ENCODE measurements at regions not wholly inside any gene's neighbourhood (a gene's known extent, or its start where the extent isn't known, plus 50 kb on each side); places are given as distances from the start of the nearest gene placed in this dataset.
"Not testable (repeated sequence)": the region's sequence is repeated elsewhere in the genome, so short reads cannot be mapped to it uniquely, and the experiment has no call there.

DNA sequence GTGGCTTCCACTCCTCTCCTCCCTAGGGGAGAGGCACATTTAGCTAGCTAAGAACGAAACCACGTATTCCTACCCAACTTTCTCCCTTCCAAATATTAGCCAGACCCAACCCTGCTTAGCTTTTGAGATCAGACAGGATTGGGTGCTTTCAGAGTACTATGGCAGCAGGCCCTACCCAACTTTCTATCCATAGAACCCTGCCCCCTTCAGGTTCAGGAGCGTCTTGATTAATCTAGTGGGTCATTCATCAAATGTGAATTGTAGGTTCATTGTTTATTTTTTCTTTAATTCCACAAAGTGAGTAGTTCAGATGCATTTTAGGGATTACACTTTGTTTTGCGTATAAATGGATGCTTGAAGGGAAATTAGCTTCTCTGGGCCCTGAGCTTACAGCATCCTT, 188.3 kb downstream of the MIB1 start:
- no peak for DNase-seq (ENCODE audit: low read depth)

DNA sequence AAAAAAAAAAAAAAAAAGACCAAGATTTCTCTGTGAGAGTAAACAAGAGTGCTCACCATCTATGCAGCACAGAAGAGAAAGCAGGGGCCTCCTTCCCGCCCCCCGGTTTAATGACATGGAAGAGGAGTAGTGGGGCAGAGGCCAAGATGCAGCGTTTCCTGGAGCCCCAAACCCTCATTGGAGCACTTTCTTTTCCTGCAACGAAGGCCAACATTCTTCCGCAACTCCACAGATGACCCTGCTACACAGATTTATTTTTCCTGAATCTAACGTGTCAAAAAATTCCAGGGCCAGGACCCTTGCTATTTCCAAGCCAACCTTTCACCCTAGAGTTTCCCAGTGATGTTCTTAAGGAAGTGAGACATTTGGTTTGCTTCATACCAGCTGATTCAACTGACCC, 189.6 kb downstream of the MIB1 start:
- DNase-seq (ENCODE audit: low read depth), result no peak

DNA sequence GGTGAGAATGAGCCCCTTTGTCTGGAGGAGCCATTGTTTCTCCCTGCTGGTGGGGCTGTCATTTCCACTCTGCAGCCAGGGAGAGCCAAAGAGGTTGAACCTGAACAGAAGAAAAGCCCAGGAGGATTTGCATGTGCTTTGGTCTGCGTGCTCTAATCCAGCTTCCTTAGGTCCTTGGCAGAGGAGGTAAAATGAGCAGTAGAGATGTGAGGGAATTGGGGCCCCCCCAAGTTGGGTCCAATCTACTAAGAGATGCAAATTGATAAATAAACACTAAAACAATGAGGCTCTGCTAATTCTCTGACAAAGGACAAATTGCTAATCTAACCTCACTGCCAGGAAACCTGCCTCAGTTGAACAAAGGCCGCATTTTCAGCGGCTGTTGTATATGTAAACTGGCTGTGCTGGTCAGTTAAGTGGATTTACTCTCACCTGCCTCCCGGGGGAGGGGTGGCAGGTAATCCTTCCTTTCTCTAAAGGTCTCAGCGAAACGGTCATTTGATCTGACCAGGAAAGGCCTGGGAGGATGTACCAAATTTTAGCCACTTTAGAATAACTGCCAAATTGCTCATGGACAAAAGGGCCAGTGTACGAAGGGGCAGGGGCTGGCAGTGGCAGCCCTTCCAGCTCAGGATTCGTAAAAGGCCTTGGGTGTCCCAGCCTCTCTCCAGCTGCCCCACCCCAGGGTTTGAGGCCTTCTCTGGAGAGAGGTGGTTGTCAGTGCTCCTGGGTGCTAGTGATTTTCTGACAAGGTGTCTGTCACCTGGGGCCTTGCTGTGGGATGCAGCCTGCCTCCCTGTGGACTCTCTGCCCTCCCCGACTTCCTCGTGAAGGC, 193.6 kb downstream of the MIB1 start:
- DNase-seq (ENCODE audit: low read depth), result no peak

DNA sequence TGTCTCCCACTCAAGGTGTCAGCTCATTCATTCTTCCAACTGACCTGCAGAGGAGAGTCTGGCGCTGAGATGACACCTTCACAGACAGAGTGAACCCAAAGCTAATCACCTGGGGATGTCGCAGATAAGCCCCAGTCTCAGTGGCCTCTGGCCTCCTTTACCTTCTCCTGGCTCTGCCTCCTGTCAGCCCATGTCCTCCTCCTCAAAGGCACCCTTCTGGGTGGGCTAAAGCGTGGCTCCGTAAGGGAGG, 194.1 kb downstream of the MIB1 start:
- no peak for DNase-seq (ENCODE audit: low read depth)

DNA sequence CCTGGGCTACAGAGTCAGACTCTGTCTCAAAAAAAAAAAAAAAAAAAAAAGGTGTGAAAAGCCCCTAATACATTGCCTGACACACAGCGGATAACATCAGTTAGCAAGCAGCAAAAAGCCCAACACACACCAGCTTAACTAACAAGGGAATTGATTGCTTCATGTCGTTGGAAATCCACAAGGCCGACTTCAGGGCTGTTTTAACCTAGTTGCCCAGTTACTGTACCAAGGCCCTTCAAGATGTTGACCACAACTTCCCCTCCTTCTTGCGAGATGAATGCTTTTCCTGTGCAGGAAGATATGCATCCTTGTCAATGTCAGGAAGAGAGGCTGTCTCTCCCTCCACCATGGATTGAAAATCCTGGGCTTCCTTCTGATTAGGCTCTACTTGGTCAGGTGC, 202.9 kb downstream of the MIB1 start:
- no peak for DNase-seq (ENCODE audit: low read depth)

DNA sequence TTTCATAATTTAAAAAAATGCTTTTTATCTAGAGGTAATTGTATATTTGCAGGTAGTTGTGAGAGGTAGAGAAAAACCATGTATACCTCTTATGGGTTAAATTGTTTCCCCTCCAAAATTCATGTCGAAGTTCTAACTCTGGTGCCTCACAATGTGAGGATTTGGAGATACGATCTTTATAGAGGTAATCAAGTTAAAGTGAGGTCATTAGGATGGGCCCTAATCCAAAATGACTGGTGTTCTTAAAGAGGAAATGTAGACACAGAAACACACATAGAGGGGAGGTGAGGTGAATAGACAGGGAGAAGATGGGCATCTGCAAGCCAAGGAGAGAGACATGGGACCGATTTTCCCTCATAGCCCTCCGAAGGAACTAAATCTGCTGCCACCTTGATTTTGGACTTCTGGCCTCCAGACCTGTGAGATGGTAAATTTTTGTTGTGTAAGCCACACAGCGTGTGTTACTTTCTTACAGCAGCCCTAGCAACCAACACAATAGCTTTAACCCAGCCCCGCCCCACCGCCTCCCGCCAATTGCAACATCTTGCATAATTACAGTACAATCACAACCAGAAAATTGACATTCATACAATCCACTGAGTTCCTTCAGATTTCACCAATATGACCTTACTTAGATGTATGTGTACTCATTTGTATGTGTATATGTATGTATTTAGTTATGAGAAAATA, 208.9 kb downstream of the MIB1 start:
- no peak for DNase-seq (ENCODE audit: low read depth)

DNA sequence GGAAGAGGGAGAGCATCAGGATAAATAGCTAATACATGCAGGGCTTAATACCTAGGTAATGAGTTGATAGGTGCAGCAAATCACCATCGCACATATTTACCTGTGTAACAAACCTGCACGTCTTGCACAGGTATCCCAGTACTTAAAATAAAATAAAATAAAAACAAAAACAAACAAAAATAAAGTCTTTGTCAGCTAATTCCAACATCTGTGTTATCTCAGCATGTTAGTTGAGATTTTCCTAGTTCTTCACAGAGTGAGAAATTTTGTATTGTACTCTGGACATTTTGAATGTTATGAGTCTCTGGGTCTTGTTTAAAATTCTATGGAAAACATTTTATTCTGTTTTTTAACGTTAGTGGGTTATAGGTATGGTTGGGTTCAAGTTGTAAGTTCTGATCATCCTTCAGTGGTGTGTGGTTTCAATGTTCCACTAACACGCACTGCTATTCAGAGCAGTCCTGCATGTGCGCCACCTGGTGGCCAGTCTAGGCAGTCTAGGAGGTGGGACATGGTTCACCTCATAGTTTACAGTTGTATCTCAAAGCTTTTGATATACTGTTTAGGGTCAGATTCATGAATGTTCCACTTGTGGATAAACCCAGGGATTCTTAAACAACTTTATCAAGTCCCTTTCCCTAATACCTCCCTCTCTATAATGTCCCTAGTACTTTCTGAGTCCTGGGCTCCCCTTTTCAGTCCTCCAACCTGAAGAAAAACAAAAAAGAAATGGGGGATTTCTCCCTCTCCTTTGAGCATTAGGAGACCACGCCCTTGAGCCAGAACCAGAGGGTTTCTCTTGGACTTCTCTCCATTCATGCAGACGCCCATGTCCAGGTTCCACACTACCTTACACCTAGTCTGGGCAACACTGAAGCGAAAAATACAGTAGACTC, 213.4 kb upstream of the GATA6 start:
- peak; percentile 42 for DNase-seq (ENCODE audit: low read depth)

DNA sequence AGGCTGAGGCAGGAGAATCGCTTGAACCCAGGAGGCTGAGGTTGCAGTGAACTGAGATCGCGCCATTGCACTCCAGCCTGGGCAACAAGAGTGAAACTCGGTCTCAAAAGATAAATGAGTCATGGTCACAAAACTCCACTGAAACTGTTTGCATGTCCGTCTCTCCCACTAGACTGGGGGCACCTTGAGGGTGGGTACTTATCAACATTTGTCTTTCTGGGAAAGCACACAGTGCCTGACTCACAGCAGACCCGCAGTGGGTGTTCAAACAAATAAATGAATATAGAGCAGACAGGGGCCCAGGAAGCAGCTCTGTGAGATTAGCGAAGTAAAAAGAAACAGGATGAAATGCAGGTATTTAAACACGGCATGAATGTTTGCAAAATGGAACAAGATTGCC, 211.1 kb upstream of the GATA6 start:
- no peak for DNase-seq (ENCODE audit: low read depth)

DNA sequence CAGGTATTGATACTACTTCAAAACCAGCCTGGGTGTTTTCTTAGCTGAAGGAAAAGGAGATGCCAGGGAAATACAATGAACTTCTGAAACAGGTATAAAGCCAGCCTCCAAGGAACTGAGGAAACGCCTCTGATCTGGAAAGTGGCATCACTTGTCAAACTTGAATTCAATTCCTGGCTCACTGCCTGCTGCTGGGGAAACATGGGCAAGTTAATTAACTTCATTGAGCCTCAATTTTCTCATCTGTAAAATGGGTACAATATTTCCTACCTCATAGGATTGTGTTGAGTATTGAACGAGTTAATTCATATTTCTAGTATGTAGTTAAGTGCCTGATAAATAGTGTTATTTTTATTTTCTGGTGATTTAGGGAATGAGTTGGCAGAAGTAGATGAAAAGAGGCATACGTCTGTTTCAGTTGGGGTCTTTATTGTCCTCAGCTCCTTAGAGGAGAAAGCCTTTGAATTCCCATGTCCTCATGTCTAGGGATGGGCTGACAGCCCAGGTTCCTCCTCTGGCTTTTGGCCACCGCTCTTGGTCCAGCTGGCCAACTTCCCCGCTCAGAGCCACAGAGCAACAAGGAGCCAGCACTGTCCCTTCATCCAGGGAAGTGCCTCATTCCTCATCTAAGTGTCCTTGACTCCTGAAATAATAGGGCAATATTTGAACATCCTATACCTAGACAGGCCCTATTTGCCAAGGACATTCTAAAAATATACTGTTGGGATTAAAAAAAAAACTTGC, 210.5 kb upstream of the GATA6 start:
- no peak for DNase-seq (ENCODE audit: low read depth)

DNA sequence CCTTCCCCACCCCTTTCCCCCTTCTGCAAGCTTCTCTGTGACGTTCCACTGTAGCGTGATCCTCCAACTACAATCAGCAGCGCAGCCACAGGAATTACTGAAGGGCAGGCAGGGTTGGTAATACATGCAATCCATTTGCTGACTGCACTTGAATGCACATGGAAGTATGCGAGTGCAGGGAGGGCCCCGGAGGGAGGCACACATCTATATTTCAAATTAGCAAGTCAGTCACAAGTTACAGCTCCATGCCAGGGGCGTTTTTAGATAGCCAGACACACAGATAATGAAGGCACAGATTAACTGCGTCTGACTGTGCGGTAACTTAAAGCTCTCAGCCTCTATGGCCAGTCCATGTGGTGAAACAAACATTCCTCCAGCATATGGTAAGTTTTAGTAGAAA, 209.2 kb upstream of the GATA6 start:
- DNase-seq (ENCODE audit: low read depth), result no peak

DNA sequence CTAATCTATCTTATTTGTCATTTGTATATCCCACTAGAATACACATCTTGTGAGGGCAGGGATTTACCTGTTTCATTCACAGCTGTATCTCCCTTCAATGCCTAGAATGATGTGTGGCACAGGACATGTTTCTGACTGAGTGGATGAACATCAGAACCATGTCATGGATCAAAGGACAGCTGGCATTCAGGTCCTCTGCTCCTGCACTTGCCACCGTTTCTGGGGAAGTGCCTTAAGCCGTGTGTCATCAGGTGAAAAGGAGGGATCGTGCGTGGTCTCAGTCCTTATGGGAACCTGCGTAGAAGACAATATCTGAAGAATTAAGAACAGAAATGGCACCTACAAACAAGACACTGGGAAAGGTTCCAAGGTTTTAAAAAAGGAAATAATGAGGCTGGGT, 206.1 kb upstream of the GATA6 start:
- no peak for DNase-seq (ENCODE audit: low read depth)

DNA sequence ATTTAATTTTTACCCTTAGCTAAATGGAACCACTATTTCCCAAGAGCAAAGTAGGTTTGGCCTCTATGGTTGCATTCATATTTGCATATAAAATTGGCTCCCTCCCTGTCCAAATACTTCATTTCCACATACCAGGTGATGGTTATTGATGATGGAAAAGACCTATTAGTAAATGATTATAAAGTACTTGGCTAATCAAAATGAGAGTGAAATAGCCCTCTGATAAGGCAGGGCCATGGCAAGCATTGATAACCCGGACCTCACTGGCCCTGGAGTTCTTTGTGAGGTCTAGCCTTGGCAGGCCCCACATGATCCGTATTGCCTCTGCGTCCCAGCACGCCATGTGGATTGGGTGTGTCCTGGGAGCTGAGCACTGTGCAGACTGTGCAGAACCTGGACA, 201.1 kb upstream of the GATA6 start:
- DNase-seq (ENCODE audit: low read depth), result no peak

DNA sequence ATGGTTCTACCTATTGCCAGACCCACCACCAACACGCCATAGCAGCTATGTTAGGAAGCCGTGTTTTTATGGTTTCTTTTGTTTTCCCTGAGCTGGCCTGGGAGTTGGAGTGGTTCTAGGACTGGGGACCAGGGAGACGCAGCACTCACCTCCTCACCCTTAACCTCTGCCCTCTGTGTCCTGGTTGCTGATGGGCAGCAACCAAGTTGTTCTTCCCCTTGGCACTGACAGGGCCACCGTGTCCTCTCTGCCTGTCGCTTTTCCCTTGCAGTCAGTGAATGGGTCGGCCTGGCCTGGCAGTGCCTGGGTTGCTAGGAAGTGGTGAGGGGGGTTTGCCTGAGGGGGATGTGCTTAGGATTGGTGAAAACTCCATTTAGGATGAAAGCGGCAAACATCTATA, 197.1 kb upstream of the GATA6 start:
- no peak for DNase-seq (ENCODE audit: low read depth)

DNA sequence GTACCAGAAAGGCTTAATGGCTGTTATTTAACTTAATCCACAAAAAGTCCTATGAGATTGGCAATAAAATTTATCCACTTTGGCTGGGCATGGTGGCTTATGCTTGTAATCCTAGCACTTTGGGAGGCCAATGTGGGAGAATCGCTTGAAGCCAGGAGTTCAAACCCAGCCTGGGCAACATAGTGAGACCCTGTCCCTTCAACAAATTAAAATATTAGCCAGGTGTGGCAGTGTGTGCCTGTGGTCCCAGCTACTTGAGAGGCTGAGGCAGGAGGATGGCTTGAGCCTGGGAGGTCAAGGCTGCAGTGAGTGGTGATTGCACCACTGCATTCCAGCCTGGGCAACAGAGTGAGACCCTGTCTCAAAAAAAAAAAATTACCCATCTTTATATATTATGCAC, 193.4 kb upstream of the GATA6 start:
- DNase-seq (ENCODE audit: low read depth), result not testable (repeated sequence)

DNA sequence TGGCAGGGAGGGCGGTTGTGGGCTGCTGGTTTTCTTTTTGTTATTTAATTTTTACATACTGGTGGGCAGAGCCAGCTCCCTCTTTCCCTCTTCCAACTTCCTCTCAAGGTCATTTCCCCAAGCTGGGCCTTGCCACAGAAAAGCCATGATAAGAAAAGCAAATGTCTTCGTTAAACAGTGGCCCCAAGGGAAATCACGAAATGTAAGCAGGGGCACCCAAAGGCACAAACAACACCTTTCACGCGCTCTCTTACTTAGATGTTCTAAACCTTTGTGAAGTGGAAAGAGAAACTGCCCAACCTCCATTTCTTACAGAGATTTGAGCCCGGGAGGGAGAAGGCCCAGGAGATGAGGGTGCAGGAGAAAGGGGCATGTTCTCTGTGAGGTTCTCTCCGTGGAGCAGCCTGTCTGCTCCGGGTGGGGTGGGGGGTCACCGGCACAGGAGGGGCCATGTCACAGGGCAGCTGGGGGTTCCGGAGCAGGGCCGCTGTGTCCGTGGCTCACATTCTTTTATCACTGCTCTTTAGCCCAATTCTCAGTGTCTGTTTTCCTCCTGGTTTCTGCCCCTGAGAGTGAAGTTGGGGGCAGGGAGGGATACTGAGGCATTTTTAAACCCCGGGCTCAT, 190.7 kb upstream of the GATA6 start:
- no peak for DNase-seq (ENCODE audit: low read depth)

DNA sequence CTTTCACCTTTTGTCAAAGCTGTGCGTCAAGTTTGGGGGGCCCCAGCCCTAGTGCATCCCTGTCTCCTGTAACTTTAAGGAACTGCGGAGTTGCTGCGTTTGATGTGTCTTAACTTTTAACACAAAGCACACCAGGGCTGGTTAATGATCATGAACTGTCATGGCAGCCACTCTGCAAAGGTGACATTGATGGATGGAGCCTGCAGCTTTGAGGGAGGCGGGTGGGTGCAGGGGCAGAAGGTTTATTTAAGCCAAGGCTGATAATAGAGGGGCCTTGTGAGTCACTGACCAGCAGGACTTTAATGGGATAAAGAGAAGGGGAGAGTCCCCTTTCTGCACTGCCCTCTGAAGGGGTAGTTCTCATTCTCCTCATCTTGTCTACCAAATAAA, 190.2 kb upstream of the GATA6 start:
- DNase-seq (ENCODE audit: low read depth), result no peak

DNA sequence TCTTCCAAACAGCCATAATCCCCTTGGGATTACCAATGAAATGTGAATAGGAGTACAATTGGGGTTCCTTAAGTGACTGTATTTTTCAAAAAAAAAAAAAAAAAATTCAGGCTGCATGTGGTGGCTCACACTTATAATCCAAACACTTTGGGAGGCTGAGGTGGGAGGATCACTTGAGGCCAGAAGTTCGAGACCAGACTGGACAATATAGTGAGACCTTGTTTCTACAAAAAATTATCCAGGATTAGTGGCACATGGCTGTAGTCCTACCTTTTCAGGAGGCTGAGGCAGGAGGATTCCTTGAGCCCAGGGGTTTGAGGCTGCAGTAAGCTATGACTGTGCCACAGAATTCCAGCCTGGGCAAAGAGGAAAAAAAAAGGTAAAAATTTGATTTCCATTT, 189.6 kb upstream of the GATA6 start:
- DNase-seq (ENCODE audit: low read depth), result no peak

DNA sequence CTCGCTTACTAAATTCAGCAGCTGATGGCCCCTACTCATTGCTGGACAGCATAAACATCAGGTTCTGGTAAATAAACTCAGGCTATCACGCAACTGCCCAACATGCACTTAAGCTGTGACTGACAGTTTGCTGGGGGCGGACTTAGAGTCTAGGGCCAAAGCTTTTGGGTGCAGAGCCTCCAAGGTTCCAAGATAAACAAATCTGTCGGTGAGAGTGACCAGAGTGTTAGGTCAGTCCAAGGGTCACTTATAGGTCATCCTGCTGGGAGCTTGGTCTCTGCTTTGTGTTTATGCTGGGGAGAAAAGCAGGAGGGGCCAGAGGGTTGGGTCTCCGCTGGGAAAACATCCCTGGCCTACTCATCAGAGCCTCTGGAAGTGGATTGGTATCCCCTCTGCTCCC, 188.6 kb upstream of the GATA6 start:
- no peak for DNase-seq (ENCODE audit: low read depth)

DNA sequence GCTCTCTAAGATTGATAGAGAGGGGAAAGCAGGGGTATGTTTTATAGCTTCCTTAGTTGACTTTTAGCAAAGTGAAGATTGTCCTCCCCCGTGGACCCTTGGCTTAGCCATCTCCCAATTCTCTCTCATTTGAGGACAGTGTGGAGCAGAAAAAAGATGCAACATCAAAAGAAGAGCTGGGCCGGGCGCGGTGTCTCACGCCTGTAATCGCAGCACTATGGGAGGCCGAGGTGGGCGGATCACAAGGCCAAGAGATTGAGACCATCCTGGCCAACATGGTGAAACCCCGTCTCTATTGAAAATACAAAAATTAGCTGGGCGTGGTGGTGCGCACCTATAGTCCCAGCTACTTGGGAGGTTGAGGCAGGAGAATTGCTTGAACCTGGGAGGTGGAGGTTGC, 187.9 kb upstream of the GATA6 start:
- not testable (repeated sequence) for DNase-seq (ENCODE audit: low read depth)

DNA sequence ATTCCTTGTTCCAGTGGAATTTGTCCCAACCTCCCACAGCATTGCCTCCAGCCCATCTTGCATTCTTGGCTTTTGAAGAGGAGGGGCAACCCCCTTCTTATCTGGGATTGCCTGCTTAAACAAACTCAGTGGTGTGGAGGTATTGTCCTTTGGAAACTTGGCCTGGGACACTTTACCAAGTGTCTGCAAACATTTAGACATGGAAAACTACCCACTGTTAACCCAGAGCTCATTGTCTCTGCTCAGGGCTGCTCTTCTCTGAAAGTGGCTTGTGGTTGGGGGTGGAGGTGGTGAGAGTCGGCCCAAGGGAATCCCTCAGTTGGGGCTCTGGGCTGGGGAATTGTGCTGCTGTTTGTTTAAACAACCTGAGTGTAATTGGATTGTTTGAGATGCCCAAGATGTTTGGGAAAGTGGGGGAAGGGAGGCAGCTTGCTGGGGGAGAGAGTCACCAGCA, 178.3 kb upstream of the GATA6 start:
- no peak for DNase-seq (ENCODE audit: low read depth)

DNA sequence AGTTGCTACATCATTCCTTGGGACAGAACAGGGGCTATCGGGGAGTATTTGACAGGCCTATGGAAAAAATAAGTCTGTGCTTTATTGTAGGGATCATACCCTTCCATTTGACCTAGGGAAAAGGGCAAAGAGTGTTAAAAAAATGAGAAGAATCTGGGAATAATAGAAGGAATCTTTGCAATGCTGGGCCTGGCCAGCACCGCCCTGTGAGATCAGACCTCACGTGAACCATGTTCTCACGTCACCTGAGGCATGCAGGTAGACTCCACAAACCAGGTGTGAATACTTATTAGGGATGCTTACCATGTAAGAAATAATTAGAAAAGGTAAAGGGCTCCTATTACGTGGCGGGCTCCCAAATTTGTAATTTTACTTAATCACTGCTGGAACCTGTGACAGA, 177.5 kb upstream of the GATA6 start:
- DNase-seq (ENCODE audit: low read depth), result no peak

Measured in LHCN-M2 (cell line).